ENCODE measurements at regions not wholly inside any gene's neighbourhood (a gene's known extent, or its start where the extent isn't known, plus 50 kb on each side); places are given as distances from the start of the nearest gene placed in this dataset.

DNA sequence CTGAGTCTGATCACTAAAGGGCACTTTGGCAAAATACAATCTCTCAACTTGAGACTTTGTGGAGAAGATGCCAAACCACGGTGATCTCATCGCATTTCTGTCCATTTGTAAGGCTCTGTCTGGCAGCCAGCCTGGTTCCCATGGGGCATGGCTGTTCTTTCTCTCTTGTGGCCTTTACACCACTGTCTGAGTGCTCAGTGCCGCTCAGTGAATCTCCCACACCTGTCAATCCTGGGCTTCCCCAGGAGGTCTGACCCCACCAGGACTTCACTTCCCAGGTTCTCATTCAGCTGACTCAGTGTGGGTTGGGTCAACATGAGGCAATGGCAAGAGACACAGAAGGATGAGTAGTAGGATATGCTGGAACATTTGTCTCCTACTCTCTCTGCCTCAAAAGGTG, 96.8 kb upstream of the TRIB2 start:
- TF ChIP-seq, protein P1, sequence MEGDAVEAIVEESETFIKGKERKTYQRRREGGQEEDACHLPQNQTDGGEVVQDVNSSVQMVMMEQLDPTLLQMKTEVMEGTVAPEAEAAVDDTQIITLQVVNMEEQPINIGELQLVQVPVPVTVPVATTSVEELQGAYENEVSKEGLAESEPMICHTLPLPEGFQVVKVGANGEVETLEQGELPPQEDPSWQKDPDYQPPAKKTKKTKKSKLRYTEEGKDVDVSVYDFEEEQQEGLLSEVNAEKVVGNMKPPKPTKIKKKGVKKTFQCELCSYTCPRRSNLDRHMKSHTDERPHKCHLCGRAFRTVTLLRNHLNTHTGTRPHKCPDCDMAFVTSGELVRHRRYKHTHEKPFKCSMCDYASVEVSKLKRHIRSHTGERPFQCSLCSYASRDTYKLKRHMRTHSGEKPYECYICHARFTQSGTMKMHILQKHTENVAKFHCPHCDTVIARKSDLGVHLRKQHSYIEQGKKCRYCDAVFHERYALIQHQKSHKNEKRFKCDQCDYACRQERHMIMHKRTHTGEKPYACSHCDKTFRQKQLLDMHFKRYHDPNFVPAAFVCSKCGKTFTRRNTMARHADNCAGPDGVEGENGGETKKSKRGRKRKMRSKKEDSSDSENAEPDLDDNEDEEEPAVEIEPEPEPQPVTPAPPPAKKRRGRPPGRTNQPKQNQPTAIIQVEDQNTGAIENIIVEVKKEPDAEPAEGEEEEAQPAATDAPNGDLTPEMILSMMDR (conservative IDR thresholded peaks at IDR 0.05; ENCODE audit: low read length), result no peak
- no peak for TF ChIP-seq EZH2phosphoT487 (IDR thresholded peaks at IDR 0.05; ENCODE audit: borderline replicate concordance, low read depth, low read length)
